K562 (cell line): ENCODE measurements at regions not wholly inside any gene's neighbourhood (a gene's known extent, or its start where the extent isn't known, plus 50 kb on each side); places are given as distances from the start of the nearest gene placed in this dataset.

Experiments
- ATAC-seq: fragments of 200-7000 bp; cut with Tn5 transposase; 3 replicates; pipeline ENCODE4 v1.9.1; 2020; ENCODE audit warnings: moderate library complexity
- BruUV-seq: library from RNA; stranded (reverse); fragments of 400-500 nt; replicated peaks from 2 replicates; lab custom pipeline; 2021; lab: Mats Ljungman, UMichigan
- CTCF ChIA-PET: fragments of 300-600 bp; formaldehyde crosslinking; extraction: SDS; loops from one replicate; lab custom pipeline; 2021; ENCODE audit warnings: low intra/inter-chr PET ratio; lab: Yijun Ruan, JAX
- POLR2A ChIA-PET: fragments of 300-600, 350-650 bp; sonication (Branson Sonifier 250); formaldehyde crosslinking; extraction: SDS; loops from one replicate; lab custom pipeline; 2021; ENCODE audit warnings: antibody characterized with exemption, inconsistent platforms; lab: Yijun Ruan, JAX
- DNase-seq, 4 experiments: peaks; one replicate each; pipeline versions ENCODE4 v3.0.0 to v3.0.0-alpha.2; 2011 to 2018; ENCODE audit warnings: low spot score in 3 of 4, mixed read lengths in 3 of 4; ENCODE audit errors: extremely low read depth in 1 of 4
- FAIRE-seq: peaks from 2 replicates; lab custom pipeline; 2011; peaks lifted over from hg19 to GRCh38; lab: Jason Lieb, UNC
- H2AFZ ChIP-seq: 2 replicates; pipeline ENCODE4 v1.6.0; 2011; ENCODE audit warnings: low read depth, low read length, control low read depth, inconsistent platforms
- H3K27ac ChIP-seq: fragments of 200-600 bp; 3 replicates; pipeline ENCODE4 v1.8.0; 2011; ENCODE audit warnings: low read depth, mild to moderate bottlenecking, control low read depth, inconsistent platforms, low read length, moderate library complexity, mixed read lengths; ENCODE audit errors: extremely low read depth
- H3K27me3 ChIP-seq, 2 experiments: fragments of 300-600 bp in 1 of 2; 2 replicates in 1 of 2; 3 replicates in 1 of 2; pipeline versions ENCODE4 v1.6.0 to v1.8.0; 2011; ENCODE audit warnings: inconsistent platforms in 2 of 2, low read length in 2 of 2, mild to moderate bottlenecking in 1 of 2, mixed read lengths in 1 of 2, moderate library complexity in 1 of 2; ENCODE audit not compliant: control insufficient read depth in 2 of 2, insufficient read depth in 2 of 2
- H3K36me3 ChIP-seq: fragments of 300-600 bp; 3 replicates; pipeline ENCODE4 v1.8.0; 2011; ENCODE audit warnings: mild to moderate bottlenecking, low read length, inconsistent platforms; ENCODE audit not compliant: control insufficient read depth, insufficient read depth
- H3K4me1 ChIP-seq, 2 experiments: fragments of 200-600 bp in 1 of 2; replicated peaks in 1 of 2; 2 replicates in 1 of 2; 3 replicates in 1 of 2; pipeline versions ENCODE4 v1.5.1 to v1.8.0; 2011; ENCODE audit warnings: inconsistent platforms in 2 of 2, low read length in 2 of 2, mild to moderate bottlenecking in 1 of 2, mixed read lengths in 1 of 2, moderate library complexity in 1 of 2; ENCODE audit not compliant: control insufficient read depth in 2 of 2, insufficient read depth in 2 of 2
- H3K4me2 ChIP-seq: 2 replicates; pipeline ENCODE4 v1.6.1; 2011; ENCODE audit warnings: low read length, control low read depth, inconsistent platforms, mixed read lengths; ENCODE audit not compliant: insufficient read depth
- H3K4me3 ChIP-seq: fragments of 200-600 bp; sonication (generic), shearing (Covaris generic); 2 replicates; pipeline ENCODE4 v1.5.1; 2016; ENCODE audit warnings: control low read depth, inconsistent platforms
- H3K79me2 ChIP-seq: fragments of 200-600 bp; 3 replicates; pipeline ENCODE4 v1.8.0; 2011; ENCODE audit warnings: low read length, inconsistent platforms; ENCODE audit not compliant: control insufficient read depth, insufficient read depth
- H3K9ac ChIP-seq, 2 experiments: 2 replicates each; pipeline versions ENCODE4 v1.6.0 to v1.6.1; 2011; ENCODE audit warnings: low read depth in 2 of 2, low read length in 2 of 2, control low read depth in 1 of 2, inconsistent platforms in 1 of 2, mild to moderate bottlenecking in 1 of 2, mixed read lengths in 1 of 2; ENCODE audit not compliant: insufficient read depth in 1 of 2
- H3K9me1 ChIP-seq: one replicate; pipeline ENCODE4 v1.6.0; 2011; ENCODE audit warnings: inconsistent platforms, mild to moderate bottlenecking, low read length, moderate library complexity; ENCODE audit not compliant: control insufficient read depth, insufficient read depth
- H3K9me3 ChIP-seq: replicated peaks from 2 replicates; pipeline ENCODE4 v1.5.1; 2011; ENCODE audit warnings: low read depth, low read length, inconsistent platforms; ENCODE audit not compliant: control insufficient read depth, insufficient read depth
- H4K20me1 ChIP-seq: replicated peaks from 2 replicates; pipeline ENCODE4 v1.6.1; 2011; ENCODE audit warnings: low read length, inconsistent platforms, mixed read lengths; ENCODE audit not compliant: control insufficient read depth, insufficient read depth
- ATF3 ChIP-seq, 2 experiments: fragments of 450-650 bp in 1 of 2; sonication (generic) in 1 of 2; formaldehyde crosslinking in 1 of 2; IDR thresholded peaks in 1 of 2; conservative IDR thresholded peaks in 1 of 2; 2 replicates each; pipeline versions ENCODE4 v1.6.1 to v1.8.1; 2016 to 2023; ENCODE audit warnings: mild to moderate bottlenecking in 2 of 2, moderate library complexity in 2 of 2, inconsistent platforms in 1 of 2, missing genetic modification reagents in 1 of 2
- EGR1 ChIP-seq: fragments of 450-650 bp; conservative IDR thresholded peaks from 2 replicates; pipeline ENCODE4 v1.6.1; 2017; ENCODE audit warnings: mild to moderate bottlenecking
- EP300 ChIP-seq: IDR thresholded peaks from 2 replicates; pipeline ENCODE4 v1.6.1; 2012; ENCODE audit warnings: low read length, improper control_type of control experiment
- GTF3C2 ChIP-seq: IDR thresholded peaks from 3 replicates; pipeline ENCODE4 v1.6.1; 2011; ENCODE audit warnings: borderline replicate concordance, mild to moderate bottlenecking, moderate library complexity; ENCODE audit not compliant: insufficient read length; ENCODE audit errors: extremely low read depth
- ILK ChIP-seq: fragments of 450-650 bp; IDR thresholded peaks from 2 replicates; pipeline ENCODE4 v1.6.1; 2016; ENCODE audit warnings: missing genetic modification characterization, low read depth, mild to moderate bottlenecking, missing compliant biosample characterization, moderate library complexity, borderline replicate concordance
- JUNB ChIP-seq: fragments of 450-650 bp; formaldehyde crosslinking; conservative IDR thresholded peaks from 2 replicates; pipeline ENCODE4 v1.4.0; 2020; ENCODE audit warnings: mild to moderate bottlenecking
- MAFF ChIP-seq: IDR thresholded peaks from 2 replicates; pipeline ENCODE4 v1.6.1; 2012; ENCODE audit warnings: low read length, improper control_type of control experiment
- PPARD ChIP-seq: fragments of 250-450 bp; sonication (Bioruptor Pico); IDR thresholded peaks from 2 replicates; pipeline ENCODE4 v1.8.0; 2022; ENCODE audit warnings: inconsistent platforms, mild to moderate bottlenecking, moderate library complexity
- RBFOX2 ChIP-seq: fragments of 200-400 bp; formaldehyde crosslinking; IDR thresholded peaks from 2 replicates; pipeline ENCODE4 v1.6.1; 2017; ENCODE audit warnings: low read depth, mild to moderate bottlenecking, low read length, moderate library complexity
- RBM17 ChIP-seq: fragments of 200-400 bp; formaldehyde crosslinking; IDR thresholded peaks from 2 replicates; pipeline ENCODE4 v1.6.1; 2017; ENCODE audit warnings: low read depth, mild to moderate bottlenecking, low read length, borderline replicate concordance
- RFX7 ChIP-seq: fragments of 250-450 bp; sonication (Bioruptor Pico); IDR thresholded peaks from 2 replicates; pipeline ENCODE4 v1.5.1; 2021; ENCODE audit warnings: mild to moderate bottlenecking
- SMAD1 ChIP-seq: fragments of 150-350 bp; IDR thresholded peaks from 2 replicates; pipeline ENCODE4 v1.6.1; 2014; ENCODE audit warnings: low read length, low read depth; ENCODE audit not compliant: partially characterized antibody
- SRSF7 ChIP-seq: fragments of 200-400 bp; formaldehyde crosslinking; optimal IDR thresholded peaks from 2 replicates; pipeline ENCODE3; 2017; ENCODE audit warnings: mild to moderate bottlenecking, low read depth, low read length
- SUPT5H ChIP-seq: fragments of 450-650 bp; IDR thresholded peaks from 2 replicates; pipeline ENCODE4 v1.6.1; 2016
- THAP12 ChIP-seq: fragments of 250-450 bp; sonication (Bioruptor Pico); IDR thresholded peaks from 2 replicates; pipeline ENCODE4 v1.9.0; 2021; ENCODE audit warnings: mild to moderate bottlenecking, inconsistent platforms
- ZNF766 ChIP-seq: fragments of 200-800 bp; sonication (Bioruptor generic); conservative IDR thresholded peaks from 2 replicates; pipeline ENCODE4 v1.6.1; 2016; ENCODE audit warnings: missing genetic modification characterization, missing compliant biosample characterization
- ZNF77 ChIP-seq: fragments of 250-450 bp; sonication (Bioruptor Pico); IDR thresholded peaks from 2 replicates; pipeline ENCODE4 v1.5.0; 2020
- WGBS: fragments of 100-300 bp; shearing (Covaris generic); methylation state at CpG from one replicate; pipeline ENCODE4 v1.1.6; 2016; ENCODE audit warnings: low coverage, mixed read lengths; ENCODE audit not compliant: insufficient coverage; ENCODE audit errors: missing lambda C conversion rate; 5-methylcytosine and 5-hydroxymethylcytosine counted together
- in situ Hi-C: fragments of 300-500 bp; cut with MboI; formaldehyde crosslinking; loops from 4 replicates; pipeline ENCODE4 v1.15.0; 2018; ENCODE audit warnings: inconsistent platforms, mixed read lengths
- intact Hi-C: fragments of 100-400 bp; cut with micrococcal nuclease; formaldehyde crosslinking; loops from 2 replicates; pipeline ENCODE4 v1.14.2; 2022

GRCh38 chr5:87138091-87138805 is 129.4 kb upstream of the RASA1 start:
- intact Hi-C loops (no loop called here), in situ Hi-C loops (no loop called here)
- ATAC-seq = no peak
- Histone ChIP-seq H3K79me2 (no peaks in the 10 kb centered on the region), H2AFZ (no peak overlapping the region), H3K27ac (no peak overlapping the region), H3K4me2 (no peak overlapping the region), H3K4me1 (no peaks in the 10 kb centered on the region; a peak in 1 of 5 replicates), H3K9me1 (no peaks in the 10 kb centered on the region), H3K4me3 (no peak overlapping the region), H3K36me3 (no peaks in the 10 kb centered on the region), H3K9ac (no peak overlapping the region), H4K20me1 (no peaks in the 10 kb centered on the region), H3K27me3 (no peaks in the 10 kb centered on the region), H3K9me3 (no peaks in the 10 kb centered on the region)
- no peak for FAIRE-seq
- ChIA-PET CTCF (no interaction called here), POLR2A (interaction anchor here (0.6 to 1.2 kb wide), 5 partner anchors 11 to 228 kb away, joined by 3 read pairs; no protein-coding TSS in a partner anchor)
- BruUV-seq = no TSS peak
- DNase-seq = no peak
- 0% methylated on average over 2 of the region's 2 CpGs for WGBS
- TF ChIP-seq GTF3C2 (no peak), EP300 (no peak), THAP12 (CRISPR knock-in tag) (no peak), ATF3 (IDR thresholded peaks at IDR 0.05) (no peak), ATF3 (CRISPR knock-in tag; conservative IDR thresholded peaks at IDR 0.05) (no peak), ZNF77 (CRISPR knock-in tag) (no peak), RFX7 (CRISPR knock-in tag) (no peak), ZNF766 (CRISPR knock-in tag) (no peak), ILK (tag) (no peak), RBM17 (no peak), MAFF (no peak), JUNB (CRISPR knock-in tag) (no peak), EGR1 (no peak), SUPT5H (no peak), PPARD (CRISPR knock-in tag) (no peak), SRSF7 (no peak), SMAD1 (no peak), RBFOX2 (no peak)
